Lower lobe of right lung (tissue), 2 donors: ENCODE measurements at regions not wholly inside any gene's neighbourhood (a gene's known extent, or its start where the extent isn't known, plus 50 kb on each side); places are given as distances from the start of the nearest gene placed in this dataset.

Source experiments
- ATAC-seq, 2 donors: fragments of 200-7000 bp; cut with Tn5 transposase; one replicate each; pipeline ENCODE4 v1.9.1; 2020 to 2022; ENCODE audit warnings: mild to moderate bottlenecking in 2 of 2, moderate library complexity in 2 of 2
- DNase-seq: peaks from one replicate; pipeline ENCODE4 v3.0.0-alpha.2; 2020
- H3K27ac ChIP-seq: fragments of 200-600 bp; one replicate; pipeline ENCODE4 v1.8.0; 2022
- H3K27me3 ChIP-seq: fragments of 200-600 bp; one replicate; pipeline ENCODE4 v1.8.0; 2022; ENCODE audit warnings: low read depth
- H3K36me3 ChIP-seq: fragments of 200-600 bp; one replicate; pipeline ENCODE4 v1.8.0; 2022; ENCODE audit warnings: mild to moderate bottlenecking
- H3K4me1 ChIP-seq: fragments of 200-600 bp; one replicate; pipeline ENCODE4 v1.8.0; 2022
- H3K4me3 ChIP-seq: fragments of 200-600 bp; one replicate; pipeline ENCODE4 v1.8.0; 2022; ENCODE audit warnings: mild to moderate bottlenecking
- H3K9me3 ChIP-seq: fragments of 200-600 bp; one replicate; pipeline ENCODE4 v1.8.0; 2022
- CTCF ChIP-seq: fragments of 200-600 bp; IDR thresholded peaks from one replicate; pipeline ENCODE4 v1.8.0; 2022; ENCODE audit warnings: antibody characterized with exemption, mild to moderate bottlenecking
- intact Hi-C: fragments of 100-400 bp; cut with DNase I; formaldehyde crosslinking; loops from one replicate; pipeline ENCODE4 v1.11.0; 2022
- donor health status: DM: no; HTN: yes; CAD: no; lungs with severe emphysema.

GRCh38 chr4:169912996-169913395 is 113.2 kb downstream of the MFAP3L start:
- Histone ChIP-seq H3K4me1 (no peaks in the 10 kb centered on the region), H3K9me3 (no peaks in the 10 kb centered on the region), H3K27ac (no peak overlapping the region), H3K4me3 (no peak overlapping the region), H3K36me3 (no peaks in the 10 kb centered on the region), H3K27me3 (no peaks in the 10 kb centered on the region)
- TF ChIP-seq CTCF, result no peak
- intact Hi-C loops, result no loop called here
- no peak for DNase-seq
- ATAC-seq, result no peak

GRCh38 chr4:169909897-169910296 is 116.3 kb downstream of the MFAP3L start:
- TF ChIP-seq CTCF, result no peak
- intact Hi-C loops, result no loop called here
- ATAC-seq (no peak), DNase-seq (no peak)
- Histone ChIP-seq H3K4me1 (no peaks in the 10 kb centered on the region), H3K27me3 (no peaks in the 10 kb centered on the region), H3K36me3 (no peaks in the 10 kb centered on the region), H3K27ac (no peak overlapping the region), H3K4me3 (no peak overlapping the region), H3K9me3 (no peaks in the 10 kb centered on the region)

GRCh38 chr4:169909479-169909878 is 116.7 kb downstream of the MFAP3L start:
- DNase-seq (no peak), ATAC-seq (no peak)
- TF ChIP-seq CTCF, result no peak
- Histone ChIP-seq H3K27me3 (no peaks in the 10 kb centered on the region), H3K27ac (no peak overlapping the region), H3K9me3 (no peaks in the 10 kb centered on the region), H3K4me1 (no peaks in the 10 kb centered on the region), H3K4me3 (no peak overlapping the region), H3K36me3 (no peaks in the 10 kb centered on the region)
- intact Hi-C loops, result no loop called here

GRCh38 chr4:169907705-169908104 is 118.5 kb downstream of the MFAP3L start:
- H3K27me3 ChIP-seq, result no peaks in the 10 kb centered on the region
- H3K4me1 ChIP-seq, result no peaks in the 10 kb centered on the region
- TF ChIP-seq CTCF, result no peak
- DNase-seq (no peak), ATAC-seq (no peak)
- no peak overlapping the region for H3K4me3 ChIP-seq
- intact Hi-C loops, result no loop called here
- no peaks in the 10 kb centered on the region for H3K9me3 ChIP-seq
- H3K27ac ChIP-seq, result no peak overlapping the region
- no peaks in the 10 kb centered on the region for H3K36me3 ChIP-seq

- Histone ChIP-seq H3K9me3 (no peaks in the 10 kb centered on the region), H3K27me3 (no peaks in the 10 kb centered on the region), H3K4me3 (no peak overlapping the region), H3K4me1 (no peaks in the 10 kb centered on the region), H3K27ac (no peak overlapping the region), H3K36me3 (no peaks in the 10 kb centered on the region)
- DNase-seq, result no peak
- no peak for TF ChIP-seq CTCF
- intact Hi-C loops, result no loop called here
- no peak for ATAC-seq
These were observed 119.4 kb downstream of the MFAP3L start for GRCh38 chr4:169906821-169907220.

GRCh38 chr4:169906104-169906503 is 120.1 kb downstream of the MFAP3L start:
- no peak for TF ChIP-seq CTCF
- Histone ChIP-seq H3K36me3 (no peaks in the 10 kb centered on the region), H3K27ac (no peak overlapping the region), H3K4me3 (no peak overlapping the region), H3K4me1 (no peaks in the 10 kb centered on the region), H3K9me3 (no peaks in the 10 kb centered on the region), H3K27me3 (no peaks in the 10 kb centered on the region)
- ATAC-seq (peak in 1 of 2 donors; percentile 29), DNase-seq (no peak)
- intact Hi-C loops, result no loop called here
